Panc1 (cell line): ENCODE measurements at regions not wholly inside any gene's neighbourhood (a gene's known extent, or its start where the extent isn't known, plus 50 kb on each side); places are given as distances from the start of the nearest gene placed in this dataset.

Source experiments
- POLR2AphosphoS5 ChIP-seq: IDR thresholded peaks from 2 replicates; pipeline ENCODE4 v1.6.1; 2012; ENCODE audit warnings: mild to moderate bottlenecking, low read depth, low read length, moderate library complexity
- TF ChIP-seq, protein P1 (sequence below): fragments of 450-650 bp; IDR thresholded peaks from 2 replicates; pipeline ENCODE4 v1.5.1; 2017; ENCODE audit warnings: mild to moderate bottlenecking

DNA sequence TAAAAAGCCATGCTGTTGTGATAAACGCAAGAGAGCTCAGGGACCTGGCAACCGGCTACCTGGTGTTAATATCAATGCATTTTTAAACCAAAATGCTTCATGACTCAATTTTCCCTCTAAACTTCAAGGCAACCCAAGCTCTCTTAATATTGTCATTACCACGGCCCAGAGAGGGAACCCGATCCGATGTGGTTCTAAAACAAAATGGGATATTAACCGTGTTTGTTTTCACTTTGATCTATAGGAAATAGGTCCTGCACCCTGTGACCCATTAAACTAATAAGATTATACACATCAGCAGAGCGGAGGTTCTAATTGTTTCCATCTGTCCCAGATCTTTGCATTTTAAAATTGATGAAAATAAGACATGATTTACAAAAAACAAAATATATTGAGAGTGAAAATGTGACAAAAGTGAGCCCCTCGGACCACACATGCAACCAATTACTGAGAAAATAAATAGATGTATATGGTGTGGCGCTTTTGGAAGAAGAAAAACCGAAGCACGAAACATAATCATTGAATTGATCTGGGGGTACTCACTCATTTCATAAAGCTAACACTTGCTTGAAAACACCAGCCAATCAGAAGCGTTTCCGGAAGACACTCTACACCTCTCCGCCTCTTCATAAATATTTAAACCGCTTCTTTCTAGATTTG lies 290.3 kb upstream of the NFE2L3 start:
- TF ChIP-seq, protein P1, sequence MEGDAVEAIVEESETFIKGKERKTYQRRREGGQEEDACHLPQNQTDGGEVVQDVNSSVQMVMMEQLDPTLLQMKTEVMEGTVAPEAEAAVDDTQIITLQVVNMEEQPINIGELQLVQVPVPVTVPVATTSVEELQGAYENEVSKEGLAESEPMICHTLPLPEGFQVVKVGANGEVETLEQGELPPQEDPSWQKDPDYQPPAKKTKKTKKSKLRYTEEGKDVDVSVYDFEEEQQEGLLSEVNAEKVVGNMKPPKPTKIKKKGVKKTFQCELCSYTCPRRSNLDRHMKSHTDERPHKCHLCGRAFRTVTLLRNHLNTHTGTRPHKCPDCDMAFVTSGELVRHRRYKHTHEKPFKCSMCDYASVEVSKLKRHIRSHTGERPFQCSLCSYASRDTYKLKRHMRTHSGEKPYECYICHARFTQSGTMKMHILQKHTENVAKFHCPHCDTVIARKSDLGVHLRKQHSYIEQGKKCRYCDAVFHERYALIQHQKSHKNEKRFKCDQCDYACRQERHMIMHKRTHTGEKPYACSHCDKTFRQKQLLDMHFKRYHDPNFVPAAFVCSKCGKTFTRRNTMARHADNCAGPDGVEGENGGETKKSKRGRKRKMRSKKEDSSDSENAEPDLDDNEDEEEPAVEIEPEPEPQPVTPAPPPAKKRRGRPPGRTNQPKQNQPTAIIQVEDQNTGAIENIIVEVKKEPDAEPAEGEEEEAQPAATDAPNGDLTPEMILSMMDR, result no peak
- TF ChIP-seq POLR2AphosphoS5, result no peak
